Fibroblast of mammary gland (primary cell): ENCODE measurements at regions not wholly inside any gene's neighbourhood (a gene's known extent, or its start where the extent isn't known, plus 50 kb on each side); places are given as distances from the start of the nearest gene placed in this dataset.
A peak's percentile ranks its signal among the peaks of the same experiment; 100 is the strongest.

Source experiments
- DNase-seq: peaks from one replicate; pipeline ENCODE4 v3.0.0-alpha.2; 2010; ENCODE audit warnings: low read depth
- H3K4me3 ChIP-seq: 2 replicates; pipeline ENCODE4 v1.5.1; 2011; ENCODE audit warnings: low read depth, mild to moderate bottlenecking, low read length, moderate library complexity; ENCODE audit not compliant: control insufficient read depth
- CTCF ChIP-seq: conservative IDR thresholded peaks from 2 replicates; pipeline ENCODE4 v1.5.1; 2011; ENCODE audit warnings: low read depth, low read length, inconsistent platforms; ENCODE audit not compliant: control insufficient read depth, insufficient read depth

- H3K4me3 ChIP-seq = no peak overlapping the region
- DNase-seq = no peak
- TF ChIP-seq CTCF = no peak
Observed at GRCh38 chr11:36840378-36840777, 242.3 kb upstream of the RAG2 start.

- DNase-seq = no peak
- no peak for TF ChIP-seq CTCF
- H3K4me3 ChIP-seq = no peak overlapping the region
Observed at GRCh38 chr11:36837831-36838437, 239.9 kb upstream of the RAG2 start.

- no peak overlapping the region for H3K4me3 ChIP-seq
- TF ChIP-seq CTCF = no peak
- DNase-seq = no peak
Observed at GRCh38 chr11:36825251-36825650, 227.2 kb upstream of the RAG2 start.

GRCh38 chr11:36824349-36824748 lies 226.3 kb upstream of the RAG2 start:
- TF ChIP-seq CTCF = no peak
- H3K4me3 ChIP-seq = no peak overlapping the region
- no peak for DNase-seq

GRCh38 chr11:36822829-36823228 lies 224.8 kb upstream of the RAG2 start:
- H3K4me3 ChIP-seq = no peak overlapping the region
- TF ChIP-seq CTCF = no peak
- no peak for DNase-seq

GRCh38 chr11:36818410-36818809 lies 220.4 kb upstream of the RAG2 start:
- no peak for DNase-seq
- TF ChIP-seq CTCF = peak; percentile 21
- no peak overlapping the region for H3K4me3 ChIP-seq
